GM12891 (cell line): ENCODE measurements at regions not wholly inside any gene's neighbourhood (a gene's known extent, or its start where the extent isn't known, plus 50 kb on each side); places are given as distances from the start of the nearest gene placed in this dataset.

Source experiments
- PAX5 ChIP-seq: IDR thresholded peaks from 2 replicates; pipeline ENCODE4 v1.6.1; 2011; ENCODE audit warnings: low read length, moderate library complexity, mild to moderate bottlenecking; ENCODE audit not compliant: insufficient read depth, severe bottlenecking
- POLR2A ChIP-seq: IDR thresholded peaks from 2 replicates; pipeline ENCODE4 v1.6.1; 2011; ENCODE audit warnings: low read depth, low read length, control low read depth
- POLR2AphosphoS5 ChIP-seq: IDR thresholded peaks from 2 replicates; pipeline ENCODE4 v1.6.1; 2011; ENCODE audit warnings: low read depth, low read length, control low read depth
- POU2F2 ChIP-seq: IDR thresholded peaks from 2 replicates; pipeline ENCODE4 v1.6.1; 2011; ENCODE audit warnings: low read depth, mild to moderate bottlenecking, control low read depth, low read length, moderate library complexity
- SPI1 ChIP-seq: IDR thresholded peaks from 2 replicates; pipeline ENCODE4 v1.6.1; 2011; ENCODE audit warnings: low read depth, low read length, control low read depth
- TAF1 ChIP-seq: IDR thresholded peaks from 2 replicates; pipeline ENCODE4 v1.6.1; 2011; ENCODE audit warnings: low read depth, low read length, control low read depth

- TF ChIP-seq POLR2A, result no peak
- no peak for TF ChIP-seq POLR2AphosphoS5
- TF ChIP-seq SPI1, result no peak
- no peak for TF ChIP-seq TAF1
- TF ChIP-seq PAX5, result no peak
- no peak for TF ChIP-seq POU2F2
Observed at GRCh38 chr6:140082867-140083297, 708.4 kb upstream of the CITED2 start.
